ENCODE measurements at regions not wholly inside any gene's neighbourhood (a gene's known extent, or its start where the extent isn't known, plus 50 kb on each side); places are given as distances from the start of the nearest gene placed in this dataset.

- TF ChIP-seq BHLHE40 (IDR thresholded peaks at IDR 0.05; ENCODE audit: borderline replicate concordance) (no peak), FOXK2 (IDR thresholded peaks at IDR 0.05) (no peak), SP1 (IDR thresholded peaks at IDR 0.05) (no peak), ELF4 (IDR thresholded peaks at IDR 0.05) (no peak), NFRKB (IDR thresholded peaks at IDR 0.05) (no peak), ARNT (IDR thresholded peaks at IDR 0.05) (no peak)
Measured at GRCh38 chr4:133856731-133857355, 344.7 kb downstream of the PABPC4L start.

All from HEK293T (cell line).